Esophagus squamous epithelium (tissue), 4 donors: ENCODE measurements at regions not wholly inside any gene's neighbourhood (a gene's known extent, or its start where the extent isn't known, plus 50 kb on each side); places are given as distances from the start of the nearest gene placed in this dataset.

Source experiments
- POLR2A ChIP-seq, 4 donors: fragments of 450-650 bp; IDR thresholded peaks; one replicate each; pipeline ENCODE4 v1.6.1; 2017; ENCODE audit warnings: antibody characterized with exemption in 4 of 4, mild to moderate bottlenecking in 4 of 4, moderate library complexity in 3 of 4
- TF ChIP-seq, protein P1 (sequence below), 6 experiments: fragments of 450-650 bp in 4 of 6; fragments of 200-600 bp in 2 of 6; sonication (generic) in 2 of 6; IDR thresholded peaks; one replicate each; pipeline ENCODE4 v1.5.1; 2016 to 2019; ENCODE audit warnings: antibody characterized with exemption in 6 of 6, mild to moderate bottlenecking in 4 of 6, moderate library complexity in 4 of 6

DNA sequence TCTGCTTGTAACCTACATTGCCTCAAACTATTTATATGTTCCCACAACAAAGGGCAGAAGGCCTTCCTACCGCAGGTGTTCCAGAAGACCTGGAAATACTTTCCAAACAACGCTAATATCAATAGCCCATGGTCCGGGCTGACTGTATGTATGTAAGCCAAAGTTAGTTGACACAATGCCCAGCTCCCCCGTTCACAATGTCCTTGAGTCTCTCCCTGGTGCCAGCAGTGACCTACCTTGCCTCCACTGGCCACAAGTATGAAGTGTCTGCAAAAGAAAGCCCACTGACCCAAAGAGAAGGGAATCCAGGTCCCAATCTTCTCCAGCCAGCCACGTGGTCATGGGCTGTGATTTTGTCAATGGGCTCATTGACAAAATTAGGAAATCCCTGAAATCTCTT, 118.6 kb downstream of the DLEU7 start:
- no peak for TF ChIP-seq POLR2A (IDR thresholded peaks at IDR 0.05)
- TF ChIP-seq, protein P1, sequence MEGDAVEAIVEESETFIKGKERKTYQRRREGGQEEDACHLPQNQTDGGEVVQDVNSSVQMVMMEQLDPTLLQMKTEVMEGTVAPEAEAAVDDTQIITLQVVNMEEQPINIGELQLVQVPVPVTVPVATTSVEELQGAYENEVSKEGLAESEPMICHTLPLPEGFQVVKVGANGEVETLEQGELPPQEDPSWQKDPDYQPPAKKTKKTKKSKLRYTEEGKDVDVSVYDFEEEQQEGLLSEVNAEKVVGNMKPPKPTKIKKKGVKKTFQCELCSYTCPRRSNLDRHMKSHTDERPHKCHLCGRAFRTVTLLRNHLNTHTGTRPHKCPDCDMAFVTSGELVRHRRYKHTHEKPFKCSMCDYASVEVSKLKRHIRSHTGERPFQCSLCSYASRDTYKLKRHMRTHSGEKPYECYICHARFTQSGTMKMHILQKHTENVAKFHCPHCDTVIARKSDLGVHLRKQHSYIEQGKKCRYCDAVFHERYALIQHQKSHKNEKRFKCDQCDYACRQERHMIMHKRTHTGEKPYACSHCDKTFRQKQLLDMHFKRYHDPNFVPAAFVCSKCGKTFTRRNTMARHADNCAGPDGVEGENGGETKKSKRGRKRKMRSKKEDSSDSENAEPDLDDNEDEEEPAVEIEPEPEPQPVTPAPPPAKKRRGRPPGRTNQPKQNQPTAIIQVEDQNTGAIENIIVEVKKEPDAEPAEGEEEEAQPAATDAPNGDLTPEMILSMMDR (IDR thresholded peaks at IDR 0.05): no peak
